Psoas muscle (tissue), 7 donors: ENCODE measurements at regions not wholly inside any gene's neighbourhood (a gene's known extent, or its start where the extent isn't known, plus 50 kb on each side); places are given as distances from the start of the nearest gene placed in this dataset.

Experiments
- ATAC-seq, 4 donors: fragments of 200-7000 bp; cut with Tn5 transposase; one replicate each; pipeline ENCODE4 v1.9.1; 2020; ENCODE audit warnings: moderate library complexity in 3 of 4, mild to moderate bottlenecking in 2 of 4
- DNase-seq, 2 donors: peaks; one replicate each; pipeline ENCODE4 v3.0.0-alpha.2; 2020
- H3K27ac ChIP-seq: fragments of 200-600 bp; one replicate; pipeline ENCODE4 v1.8.0; 2022
- H3K27me3 ChIP-seq, 3 donors: fragments of 200-600 bp in 1 of 3; one replicate each; pipeline versions ENCODE4 v1.6.1 to v1.8.0; 2013 to 2022; ENCODE audit warnings: low read length in 2 of 3, mild to moderate bottlenecking in 2 of 3, moderate library complexity in 1 of 3; ENCODE audit not compliant: insufficient read depth in 3 of 3
- H3K36me3 ChIP-seq, 2 donors: fragments of 200-600 bp in 1 of 2; one replicate each; pipeline versions ENCODE4 v1.6.1 to v1.8.0; 2013 to 2022; ENCODE audit warnings: low read depth in 1 of 2, mild to moderate bottlenecking in 1 of 2, moderate library complexity in 1 of 2; ENCODE audit not compliant: insufficient read depth in 1 of 2
- H3K4me1 ChIP-seq: fragments of 200-600 bp; one replicate; pipeline ENCODE4 v1.8.0; 2022
- H3K4me3 ChIP-seq: fragments of 200-600 bp; one replicate; pipeline ENCODE4 v1.8.0; 2022; ENCODE audit warnings: mild to moderate bottlenecking
- H3K9me3 ChIP-seq: fragments of 200-600 bp; one replicate; pipeline ENCODE4 v1.8.0; 2022
- CTCF ChIP-seq: fragments of 200-600 bp; IDR thresholded peaks from one replicate; pipeline ENCODE4 v1.8.0; 2022; ENCODE audit warnings: antibody characterized with exemption
- WGBS, 3 donors: extraction: QIAGEN DNeasy Blood & Tissue Kit; methylation state at CpG; one replicate each; pipeline versions ENCODE4 v1.1.6 to v1.1.7; 2013; 5-methylcytosine and 5-hydroxymethylcytosine counted together
- intact Hi-C, 2 donors: fragments of 100-400 bp; cut with DNase I; formaldehyde crosslinking; loops; one replicate each; pipeline versions ENCODE4 v1.11.0 to v1.14.2; 2022
- donor health status: healthy with polysubstance abuse.
- donor health status: DM: no; HTN: no; CAD: no; lungs with moderate emphysema.
- donor health status: Bipolar disorder and iron deficiency.
- donor health status: healthy.
- donor health status: DM: yes; HTN: yes; CAD: no.
- donor health status: DM: no; HTN: no; CAD: no.
- donor health status: DM: yes; HTN: yes; CAD: no.

- peak overlapping the region; percentile 84 for H3K27ac ChIP-seq
- H3K9me3 ChIP-seq, result no peaks in the 10 kb centered on the region
- intact Hi-C loops, result no loop called here
- no peak for TF ChIP-seq CTCF
- peak; percentile 45 to 69 (median 50) for ATAC-seq
- H3K36me3 ChIP-seq, result no peaks in the 10 kb centered on the region
- H3K27me3 ChIP-seq, result no peaks in the 10 kb centered on the region
- 40 to 64% (median 48%) methylated on average over 5 of the region's 5 CpGs for WGBS, 3 donors
- DNase-seq, result no peak
- peaks cover 43% of the 10 kb centered on the region for H3K4me1 ChIP-seq
- no peak overlapping the region for H3K4me3 ChIP-seq
These were observed 169.6 kb upstream of the KIAA1217 start for GRCh38 chr10:24039315-24039714.

DNA sequence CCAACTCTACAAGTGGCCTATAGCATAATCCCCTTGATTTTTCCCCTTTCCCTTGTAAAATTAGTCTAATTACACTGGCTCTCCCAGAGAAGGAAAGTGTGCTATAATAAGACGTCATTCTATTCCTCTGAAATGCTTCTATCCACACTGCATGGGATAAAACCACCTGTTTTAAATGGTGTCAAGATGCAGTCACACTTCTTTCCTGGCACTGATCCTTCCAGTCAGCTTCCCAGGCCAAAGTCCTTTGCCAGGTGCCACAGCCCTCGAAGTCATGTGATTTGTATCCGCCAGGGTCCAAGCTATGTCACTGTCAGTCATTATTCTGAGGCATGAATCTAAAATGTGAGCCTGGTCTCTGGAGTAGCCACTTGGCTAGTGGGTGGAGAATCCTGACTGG is 169.0 kb upstream of the KIAA1217 start:
- Histone ChIP-seq H3K27me3 (no peaks in the 10 kb centered on the region), H3K4me3 (no peak overlapping the region), H3K4me1 (peaks cover 38% of the 10 kb centered on the region), H3K36me3 (no peaks in the 10 kb centered on the region), H3K27ac (peak overlapping the region; percentile 84), H3K9me3 (no peaks in the 10 kb centered on the region)
- no peak for TF ChIP-seq CTCF
- intact Hi-C loops, result loop anchor here in 1 of 2 donors (5.0 kb wide), 1 partner anchor 77 kb away; no protein-coding TSS in a partner anchor
- peak in 1 of 2 donors; percentile 75 for DNase-seq
- WGBS, 3 donors, result 31 to 38% (median 36%) methylated on average over 3 of the region's 3 CpGs
- peak; percentile 88 to 96 (median 93) for ATAC-seq

GRCh38 chr10:24041034-24041433 is 167.9 kb upstream of the KIAA1217 start:
- no peak for TF ChIP-seq CTCF
- Histone ChIP-seq H3K4me1 (peaks cover 38% of the 10 kb centered on the region), H3K27ac (peak overlapping the region; percentile 84), H3K27me3 (no peaks in the 10 kb centered on the region), H3K4me3 (no peak overlapping the region), H3K9me3 (no peaks in the 10 kb centered on the region), H3K36me3 (no peaks in the 10 kb centered on the region)
- WGBS, 3 donors, result 34 to 53% (median 38%) methylated on average over 3 of the region's 3 CpGs
- no peak for ATAC-seq
- no peak for DNase-seq
- intact Hi-C loops, result loop anchor here in 1 of 2 donors (5.0 kb wide), 1 partner anchor 76 kb away; no protein-coding TSS in a partner anchor

GRCh38 chr10:24041834-24042233 is 167.1 kb upstream of the KIAA1217 start:
- no peaks in the 10 kb centered on the region for H3K9me3 ChIP-seq
- TF ChIP-seq CTCF, result no peak
- intact Hi-C loops, result loop anchor here in 1 of 2 donors (5.0 kb wide), 1 partner anchor 75 kb away; no protein-coding TSS in a partner anchor
- H3K27ac ChIP-seq, result peak overlapping the region; percentile 38
- no peaks in the 10 kb centered on the region for H3K27me3 ChIP-seq
- H3K36me3 ChIP-seq, result no peaks in the 10 kb centered on the region
- 36 to 62% (median 56%) methylated on average over 8 of the region's 8 CpGs for WGBS, 3 donors
- H3K4me3 ChIP-seq, result peak overlapping the region; percentile 21
- peaks cover 38% of the 10 kb centered on the region for H3K4me1 ChIP-seq
- ATAC-seq (no peak), DNase-seq (no peak)

- ATAC-seq, result no peak
- H3K27me3 ChIP-seq, result no peaks in the 10 kb centered on the region
- H3K4me1 ChIP-seq, result peaks cover 38% of the 10 kb centered on the region
- TF ChIP-seq CTCF, result no peak
- H3K9me3 ChIP-seq, result no peaks in the 10 kb centered on the region
- peak overlapping the region; percentile 21 for H3K4me3 ChIP-seq
- DNase-seq, result no peak
- peak overlapping the region; percentile 38 for H3K27ac ChIP-seq
- H3K36me3 ChIP-seq, result no peaks in the 10 kb centered on the region
- intact Hi-C loops, result loop anchor here in 1 of 2 donors (5.0 kb wide), 1 partner anchor 74 kb away; no protein-coding TSS in a partner anchor
- WGBS, 3 donors, result 49 to 59% (median 52%) methylated on average over 3 of the region's 3 CpGs
These were observed 166.1 kb upstream of the KIAA1217 start for GRCh38 chr10:24042884-24043283.
